Heart right ventricle (tissue), 16 donors: ENCODE measurements at regions not wholly inside any gene's neighbourhood (a gene's known extent, or its start where the extent isn't known, plus 50 kb on each side); places are given as distances from the start of the nearest gene placed in this dataset.
A peak's percentile ranks its signal among the peaks of the same experiment; 100 is the strongest.

Experiments
- ATAC-seq, 8 donors: fragments of 200-7000 bp; cut with Tn5 transposase; one replicate each; pipeline ENCODE4 v1.9.1; 2020; ENCODE audit warnings: mild to moderate bottlenecking in 8 of 8, moderate library complexity in 8 of 8, moderate number of reproducible peaks in 1 of 8
- DNase-seq, 2 donors: peaks; one replicate each; pipeline ENCODE4 v3.0.0-alpha.2; 2020
- H3K27ac ChIP-seq, 10 donors: fragments of 200-600 bp; sonication (generic) in 2 of 10; one replicate each; pipeline versions ENCODE4 v1.5.0 to v1.8.0; 2020 to 2022; ENCODE audit warnings: mild to moderate bottlenecking in 3 of 10
- H3K27me3 ChIP-seq, 7 donors: fragments of 200-600 bp; one replicate each; pipeline ENCODE4 v1.8.0; 2021 to 2022; ENCODE audit warnings: mild to moderate bottlenecking in 2 of 7
- H3K36me3 ChIP-seq, 9 donors: fragments of 200-600 bp; sonication (generic) in 1 of 9; one replicate each; pipeline versions ENCODE4 v1.5.0 to v1.8.0; 2020 to 2022; ENCODE audit warnings: mild to moderate bottlenecking in 2 of 9
- H3K4me1 ChIP-seq, 9 donors: fragments of 200-600 bp; sonication (generic) in 1 of 9; one replicate each; pipeline versions ENCODE4 v1.5.0 to v1.8.0; 2020 to 2022; ENCODE audit warnings: mild to moderate bottlenecking in 4 of 9
- H3K4me3 ChIP-seq, 10 donors: fragments of 200-600 bp; sonication (generic) in 2 of 10; one replicate each; pipeline versions ENCODE4 v1.5.0 to v1.8.0; 2020 to 2022; ENCODE audit warnings: mild to moderate bottlenecking in 7 of 10, moderate library complexity in 2 of 10
- H3K9me3 ChIP-seq, 11 donors: fragments of 200-600 bp in 10 of 11; sonication (generic) in 2 of 11; one replicate each; pipeline versions ENCODE4 v1.5.0 to v1.8.0; 2013 to 2022; ENCODE audit warnings: mild to moderate bottlenecking in 2 of 11, control low read depth in 1 of 11, moderate library complexity in 1 of 11
- WGBS, 2 donors: extraction: QIAGEN DNeasy Blood & Tissue Kit; methylation state at CpG; one replicate each; pipeline ENCODE4 v1.1.7; 2013; ENCODE audit warnings: inconsistent platforms in 1 of 2; 5-methylcytosine and 5-hydroxymethylcytosine counted together
- intact Hi-C, 10 donors: fragments of 100-400 bp; cut with DNase I; formaldehyde crosslinking; loops; one replicate each; pipeline versions ENCODE4 v1.11.1 to v1.14.2; 2022
- TF ChIP-seq, protein P1 (sequence below), 9 donors: fragments of 200-600 bp; sonication (generic) in 2 of 9; IDR thresholded peaks; one replicate each; pipeline versions ENCODE4 v1.5.0 to v1.8.0; 2021 to 2022; ENCODE audit warnings: antibody characterized with exemption in 9 of 9, mild to moderate bottlenecking in 5 of 9, moderate library complexity in 1 of 9
- donor health status: Arrhythmogenic right ventricular cardiomyopathy.
- donor health status: ischemic (EF 13 %, LVEDD 7.1; RV severe dilation, severe dysfunction).
- donor health status: healthy with polysubstance abuse.
- donor health status: DM: no; HTN: yes; CAD: no.
- donor health status: DM: no; HTN: no; CAD: no.
- donor health status: ischemic (EF 25% LVEDD 6.9; RV normal size, moderate dysfunction).
- donor health status: ischemic (EF 25% LVEDD 5.7; RV mildly dilated, moderate dysfunction).
- donor health status: healthy.
- donor health status: DM: yes; HTN: yes; CAD: no.
- donor health status: Ischemic cardiomyopathy.
- donor health status: ischemic (EF 35%, LVEDD 5.7; RV mildly dilated, moderate dysfunction).
- donor health status: nonischemic (EF 11% LVEDD 7.7; RV severe dilation, severe dysfunction).
- donor health status: DM: yes; HTN: yes; CAD: no.
- donor health status: PGD.
- donor health status: ischemic (EF 29% LVEDD 5.4; RV normal size, mild dysfunction).
- donor health status: nonischemic (EF 23%, LVEDD 6.1; RV moderate dilation, normal function).

DNA sequence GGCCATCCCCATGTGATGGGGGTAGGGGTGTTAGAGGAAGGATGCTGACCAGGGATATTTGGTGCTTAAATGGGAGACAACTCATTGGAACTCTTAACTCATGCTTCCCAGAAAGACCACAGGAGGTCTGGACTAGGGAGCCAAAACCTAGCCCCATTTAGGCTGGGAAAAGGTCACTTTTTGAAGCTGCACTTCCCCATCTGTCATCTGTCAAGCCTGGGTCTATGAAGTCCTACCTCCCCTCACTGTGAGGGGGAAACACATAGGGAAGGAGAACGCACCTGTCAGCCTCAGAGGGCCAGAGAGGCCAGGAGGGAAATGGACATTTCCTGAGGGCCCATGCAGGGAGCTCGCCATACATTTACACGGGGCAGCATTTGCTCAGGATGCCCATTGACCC lies 321.0 kb downstream of the BCL11B start:
- no peaks in the 10 kb centered on the region for H3K9me3 ChIP-seq
- H3K27me3 ChIP-seq, result peaks cover 0 to 23% (median 9%) of the 10 kb centered on the region in 7 donors
- no peak for DNase-seq
- no peaks in the 10 kb centered on the region for H3K36me3 ChIP-seq
- H3K4me1 ChIP-seq, result peaks cover 0 to 29% (median 0%) of the 10 kb centered on the region in 9 donors
- no peak overlapping the region for H3K27ac ChIP-seq
- 87 to 90% methylated on average over 3 of the region's 3 CpGs for WGBS, 2 donors
- no peak overlapping the region for H3K4me3 ChIP-seq
- TF ChIP-seq, protein P1, sequence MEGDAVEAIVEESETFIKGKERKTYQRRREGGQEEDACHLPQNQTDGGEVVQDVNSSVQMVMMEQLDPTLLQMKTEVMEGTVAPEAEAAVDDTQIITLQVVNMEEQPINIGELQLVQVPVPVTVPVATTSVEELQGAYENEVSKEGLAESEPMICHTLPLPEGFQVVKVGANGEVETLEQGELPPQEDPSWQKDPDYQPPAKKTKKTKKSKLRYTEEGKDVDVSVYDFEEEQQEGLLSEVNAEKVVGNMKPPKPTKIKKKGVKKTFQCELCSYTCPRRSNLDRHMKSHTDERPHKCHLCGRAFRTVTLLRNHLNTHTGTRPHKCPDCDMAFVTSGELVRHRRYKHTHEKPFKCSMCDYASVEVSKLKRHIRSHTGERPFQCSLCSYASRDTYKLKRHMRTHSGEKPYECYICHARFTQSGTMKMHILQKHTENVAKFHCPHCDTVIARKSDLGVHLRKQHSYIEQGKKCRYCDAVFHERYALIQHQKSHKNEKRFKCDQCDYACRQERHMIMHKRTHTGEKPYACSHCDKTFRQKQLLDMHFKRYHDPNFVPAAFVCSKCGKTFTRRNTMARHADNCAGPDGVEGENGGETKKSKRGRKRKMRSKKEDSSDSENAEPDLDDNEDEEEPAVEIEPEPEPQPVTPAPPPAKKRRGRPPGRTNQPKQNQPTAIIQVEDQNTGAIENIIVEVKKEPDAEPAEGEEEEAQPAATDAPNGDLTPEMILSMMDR (IDR thresholded peaks at IDR 0.05), result no peak
- no peak for ATAC-seq
- intact Hi-C loops, result no loop called here

- 88 to 93% methylated on average over 8 of the region's 8 CpGs for WGBS, 2 donors
- no peaks in the 10 kb centered on the region for H3K9me3 ChIP-seq
- intact Hi-C loops, result no loop called here
- H3K4me3 ChIP-seq, result no peak overlapping the region
- peaks cover 0 to 20% (median 9%) of the 10 kb centered on the region in 7 donors for H3K27me3 ChIP-seq
- TF ChIP-seq, protein P1 (IDR thresholded peaks at IDR 0.05), result no peak
- H3K27ac ChIP-seq, result no peak overlapping the region
- DNase-seq (no peak), ATAC-seq (no peak)
- H3K4me1 ChIP-seq, result peaks cover 0 to 29% (median 0%) of the 10 kb centered on the region in 9 donors
- H3K36me3 ChIP-seq, result no peaks in the 10 kb centered on the region
Measured at GRCh38 chr14:98951521-98952152, 320.4 kb downstream of the BCL11B start.

DNA sequence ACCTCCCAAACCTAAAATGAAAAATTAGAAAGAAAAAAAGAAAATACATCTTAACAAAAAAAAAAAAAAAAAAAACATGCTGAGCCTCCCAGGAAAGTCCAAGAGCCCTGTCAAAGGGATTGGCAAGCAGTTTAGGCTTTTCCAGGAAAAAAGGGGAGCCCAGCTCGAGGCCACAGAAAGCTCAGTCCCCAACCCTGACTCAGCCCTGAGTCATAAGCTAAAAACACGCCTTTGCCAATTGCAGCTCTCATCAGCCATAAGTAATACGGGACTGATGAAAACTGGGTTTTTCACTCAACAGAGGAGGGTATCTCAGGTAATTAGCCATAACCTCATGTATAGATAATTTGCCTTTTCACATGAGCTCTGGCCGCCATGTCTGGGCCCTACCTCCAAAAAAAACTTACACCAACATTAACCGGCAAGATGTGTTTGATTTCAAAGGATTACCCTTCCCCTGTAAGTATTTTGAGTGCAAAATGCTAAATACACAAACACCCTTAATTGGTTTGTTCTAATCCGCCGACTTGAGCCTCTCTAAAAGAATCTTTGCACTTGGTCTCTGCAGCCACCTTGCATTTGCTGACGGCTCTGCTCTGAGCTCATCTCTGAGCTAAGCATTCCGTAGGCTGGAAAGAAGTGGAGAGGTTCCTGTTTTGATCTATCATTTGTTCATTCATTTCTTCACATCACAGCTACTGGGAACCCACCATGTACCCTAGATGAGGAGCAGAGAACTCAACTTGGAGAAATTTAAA lies 319.2 kb downstream of the BCL11B start:
- H3K4me3 ChIP-seq, result no peak overlapping the region
- DNase-seq, result no peak
- WGBS, 2 donors, result 71 to 77% methylated on average over 9 of the region's 9 CpGs
- peaks cover 0 to 28% (median 0%) of the 10 kb centered on the region in 9 donors for H3K4me1 ChIP-seq
- H3K9me3 ChIP-seq, result no peaks in the 10 kb centered on the region
- no peaks in the 10 kb centered on the region for H3K36me3 ChIP-seq
- no peak overlapping the region for H3K27ac ChIP-seq
- peak in 1 of 8 donors; percentile 48 for ATAC-seq
- H3K27me3 ChIP-seq, result peaks cover 0 to 23% (median 9%) of the 10 kb centered on the region in 7 donors
- intact Hi-C loops, result no loop called here
- TF ChIP-seq, protein P1 (IDR thresholded peaks at IDR 0.05), result no peak

- Histone ChIP-seq H3K27me3 (peaks cover 0 to 29% (median 9%) of the 10 kb centered on the region in 7 donors), H3K27ac (no peak overlapping the region), H3K9me3 (no peaks in the 10 kb centered on the region), H3K4me1 (peaks cover 0 to 30% (median 0%) of the 10 kb centered on the region in 9 donors), H3K36me3 (no peaks in the 10 kb centered on the region), H3K4me3 (no peak overlapping the region)
- 78 to 83% methylated on average over 20 of the region's 20 CpGs for WGBS, 2 donors
- DNase-seq (peak in 1 of 2 donors; percentile 31), ATAC-seq (peak in 2 of 8 donors; percentile 26 to 40)
- TF ChIP-seq, protein P1 (IDR thresholded peaks at IDR 0.05), result no peak
- intact Hi-C loops, result no loop called here
Measured at GRCh38 chr14:98953551-98954348, 318.2 kb downstream of the BCL11B start.
